COLO668 (cell line): ENCODE measurements at regions not wholly inside any gene's neighbourhood (a gene's known extent, or its start where the extent isn't known, plus 50 kb on each side); places are given as distances from the start of the nearest gene placed in this dataset.

Source experiments
- DNase-seq: peaks from one replicate; lab custom pipeline; 2025; ENCODE audit not compliant: unreplicated experiment; lab: John Stamatoyannopoulos, UW

GRCh38 chr5:74167930-74168315 is 472.6 kb downstream of the ENC1 start:
- no peak for DNase-seq

GRCh38 chr5:74167206-74167929 is 473.2 kb downstream of the ENC1 start:
- no peak for DNase-seq

- DNase-seq, result no peak
Observed at GRCh38 chr5:74166064-74166463, 474.5 kb downstream of the ENC1 start.

GRCh38 chr5:74164725-74165235 is 475.7 kb downstream of the ENC1 start:
- DNase-seq, result no peak

- no peak for DNase-seq
Observed at GRCh38 chr5:74162524-74162923, 478.0 kb downstream of the ENC1 start.

GRCh38 chr5:74161170-74161569 is 479.4 kb downstream of the ENC1 start:
- no peak for DNase-seq

GRCh38 chr5:74156728-74157383 is 483.7 kb downstream of the ENC1 start:
- no peak for DNase-seq

- DNase-seq, result no peak
Observed at GRCh38 chr5:74155501-74155900, 485.0 kb downstream of the ENC1 start.

GRCh38 chr5:74154526-74154925 is 486.0 kb downstream of the ENC1 start:
- DNase-seq, result no peak

GRCh38 chr5:74153255-74153790 is 487.2 kb downstream of the ENC1 start:
- no peak for DNase-seq

- DNase-seq, result no peak
Observed at GRCh38 chr5:74152625-74153254, 487.8 kb downstream of the ENC1 start.

GRCh38 chr5:74152136-74152535 is 488.4 kb downstream of the ENC1 start:
- no peak for DNase-seq

GRCh38 chr5:74149395-74149794 is 491.1 kb downstream of the ENC1 start:
- no peak for DNase-seq

GRCh38 chr5:74148321-74148720 is 492.2 kb downstream of the ENC1 start:
- DNase-seq, result no peak

- DNase-seq, result no peak
Observed at GRCh38 chr5:74146796-74147195, 493.7 kb downstream of the ENC1 start.

- DNase-seq, result no peak
Observed at GRCh38 chr5:74145951-74146350, 494.6 kb downstream of the ENC1 start.

- no peak for DNase-seq
Observed at GRCh38 chr5:74143721-74144330, 496.7 kb downstream of the ENC1 start.

GRCh38 chr5:74143151-74143550 is 497.4 kb downstream of the ENC1 start:
- DNase-seq, result no peak

- DNase-seq, result no peak
Observed at GRCh38 chr5:74141053-74141452, 499.5 kb downstream of the ENC1 start.

GRCh38 chr5:74140409-74140808 is 500.1 kb downstream of the ENC1 start:
- DNase-seq, result no peak

GRCh38 chr5:74139589-74139988 is 500.9 kb downstream of the ENC1 start:
- DNase-seq, result no peak
